ENCODE measurements at regions not wholly inside any gene's neighbourhood (a gene's known extent, or its start where the extent isn't known, plus 50 kb on each side); places are given as distances from the start of the nearest gene placed in this dataset.
A peak's percentile ranks its signal among the peaks of the same experiment; 100 is the strongest.
"Not testable (repeated sequence)": the region's sequence is repeated elsewhere in the genome, so short reads cannot be mapped to it uniquely, and the experiment has no call there.

GRCh38 chr4:66123190-66123589, 452.9 kb upstream of the EPHA5 start:
- ATAC-seq (ENCODE audit: insufficient read depth, low FRiP score): no peak

GRCh38 chr4:66115231-66115630, 444.9 kb upstream of the EPHA5 start:
- not testable (repeated sequence) for H3K27me3 ChIP-seq (ENCODE audit: control insufficient read depth in 3 of 3, insufficient read depth in 3 of 3, low read length in 2 of 3); H3K27ac ChIP-seq (ENCODE audit: low read depth in 1 of 2, low read length in 1 of 2); H3K4me1 ChIP-seq (ENCODE audit: control insufficient read depth in 5 of 5, insufficient read depth in 5 of 5, low read length in 5 of 5); ATAC-seq (ENCODE audit: insufficient read depth, low FRiP score); H3K9ac ChIP-seq (ENCODE audit: insufficient read depth in 1 of 2, low read length in 2 of 2); H3K9me3 ChIP-seq (ENCODE audit: control insufficient read depth in 4 of 4, insufficient read depth in 3 of 4, low read length in 3 of 4); H3K4me3 ChIP-seq; H3K36me3 ChIP-seq (ENCODE audit: control insufficient read depth in 4 of 4, insufficient read depth in 4 of 4, low read length in 4 of 4); DNase-seq

More at GRCh38 chr4:66123190-66123589, 452.9 kb upstream of the EPHA5 start:
- H3K9me3 ChIP-seq (ENCODE audit: control insufficient read depth in 4 of 4, insufficient read depth in 3 of 4, low read length in 3 of 4): no peaks in the 10 kb centered on the region
- TF ChIP-seq CTCF (IDR thresholded peaks at IDR 0.05; ENCODE audit: control extremely low read depth, extremely low read depth): no peak
- H3K4me1 ChIP-seq (ENCODE audit: control insufficient read depth in 5 of 5, insufficient read depth in 5 of 5, low read length in 5 of 5): no peaks in the 10 kb centered on the region
- H3K36me3 ChIP-seq (ENCODE audit: control insufficient read depth in 4 of 4, insufficient read depth in 4 of 4, low read length in 4 of 4): no peaks in the 10 kb centered on the region
- H3K4me3 ChIP-seq: no peak overlapping the region
- no peak overlapping the region for H3K9ac ChIP-seq (ENCODE audit: insufficient read depth in 1 of 2, low read length in 2 of 2)
- no peak overlapping the region for H3K27ac ChIP-seq (ENCODE audit: low read depth in 1 of 2, low read length in 1 of 2)
- DNase-seq: no peak
- no peaks in the 10 kb centered on the region for H3K27me3 ChIP-seq (ENCODE audit: control insufficient read depth in 3 of 3, insufficient read depth in 3 of 3, low read length in 2 of 3)

GRCh38 chr4:66108898-66109297, 438.6 kb upstream of the EPHA5 start:
- Histone ChIP-seq H3K36me3 (ENCODE audit: control insufficient read depth in 4 of 4, insufficient read depth in 4 of 4, low read length in 4 of 4) (no peaks in the 10 kb centered on the region), H3K9ac (ENCODE audit: insufficient read depth in 1 of 2, low read length in 2 of 2) (no peak overlapping the region), H3K4me1 (ENCODE audit: control insufficient read depth in 5 of 5, insufficient read depth in 5 of 5, low read length in 5 of 5) (no peaks in the 10 kb centered on the region), H3K9me3 (ENCODE audit: control insufficient read depth in 4 of 4, insufficient read depth in 3 of 4, low read length in 3 of 4) (no peaks in the 10 kb centered on the region), H3K27ac (ENCODE audit: low read depth in 1 of 2, low read length in 1 of 2) (no peak overlapping the region), H3K4me3 (no peak overlapping the region), H3K27me3 (ENCODE audit: control insufficient read depth in 3 of 3, insufficient read depth in 3 of 3, low read length in 2 of 3) (no peaks in the 10 kb centered on the region)
- no peak for DNase-seq
- no peak for ATAC-seq (ENCODE audit: insufficient read depth, low FRiP score)
- TF ChIP-seq CTCF (IDR thresholded peaks at IDR 0.05; ENCODE audit: control extremely low read depth, extremely low read depth): no peak

- Histone ChIP-seq H3K27ac (ENCODE audit: low read depth in 1 of 2, low read length in 1 of 2) (no peak overlapping the region), H3K9me3 (ENCODE audit: control insufficient read depth in 4 of 4, insufficient read depth in 3 of 4, low read length in 3 of 4) (peaks cover 0 to 2% (median 0%) of the 10 kb centered on the region in 4 donors), H3K36me3 (ENCODE audit: control insufficient read depth in 4 of 4, insufficient read depth in 4 of 4, low read length in 4 of 4) (no peaks in the 10 kb centered on the region), H3K9ac (ENCODE audit: insufficient read depth in 1 of 2, low read length in 2 of 2) (no peak overlapping the region), H3K27me3 (ENCODE audit: control insufficient read depth in 3 of 3, insufficient read depth in 3 of 3, low read length in 2 of 3) (no peaks in the 10 kb centered on the region), H3K4me1 (ENCODE audit: control insufficient read depth in 5 of 5, insufficient read depth in 5 of 5, low read length in 5 of 5) (no peaks in the 10 kb centered on the region), H3K4me3 (no peak overlapping the region)
- DNase-seq (peak in 1 of 3 donors; percentile 0), ATAC-seq (ENCODE audit: insufficient read depth, low FRiP score) (no peak)
- no peak for TF ChIP-seq CTCF (IDR thresholded peaks at IDR 0.05; ENCODE audit: control extremely low read depth, extremely low read depth)
- 74 to 81% methylated on average over 5 of the region's 5 CpGs for WGBS, 2 donors
Observed at GRCh38 chr4:66097218-66097617, 426.9 kb upstream of the EPHA5 start.

All from lung (tissue), 11 donors.